ENCODE measurements at regions not wholly inside any gene's neighbourhood (a gene's known extent, or its start where the extent isn't known, plus 50 kb on each side); places are given as distances from the start of the nearest gene placed in this dataset.

DNA sequence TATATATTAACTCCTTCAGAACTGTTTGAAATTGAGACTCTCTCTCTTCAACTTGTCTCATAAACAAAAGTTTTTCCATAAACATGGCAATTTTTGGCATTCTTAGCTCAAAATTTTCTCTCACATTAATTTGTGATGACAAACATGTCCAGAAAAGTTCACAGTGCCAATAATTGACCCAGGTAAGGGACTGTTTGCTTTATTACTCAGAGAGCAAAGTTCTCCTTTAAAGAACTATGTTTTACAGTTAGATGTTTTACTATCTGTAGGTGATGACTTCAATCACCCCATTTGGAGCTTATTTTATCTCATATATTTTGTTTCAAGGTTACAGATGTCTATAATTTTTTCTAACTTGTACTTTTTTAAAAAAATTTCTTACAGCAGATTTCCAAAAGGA is 855.6 kb downstream of the SLC16A7 start:
- no peak for ATAC-seq (ENCODE audit: low FRiP score in 2 of 2)
- Histone ChIP-seq H3K4me1 (no peaks in the 10 kb centered on the region), H3K27me3 (no peaks in the 10 kb centered on the region), H3K27ac (no peak overlapping the region), H3K36me3 (no peaks in the 10 kb centered on the region), H3K4me3 (no peak overlapping the region), H3K9me3 (no peaks in the 10 kb centered on the region)
- DNase-seq: no peak
- TF ChIP-seq CTCF (IDR thresholded peaks at IDR 0.05) (no peak), POLR2AphosphoS5 (IDR thresholded peaks at IDR 0.05) (no peak), EP300 (IDR thresholded peaks at IDR 0.05) (no peak)

DNA sequence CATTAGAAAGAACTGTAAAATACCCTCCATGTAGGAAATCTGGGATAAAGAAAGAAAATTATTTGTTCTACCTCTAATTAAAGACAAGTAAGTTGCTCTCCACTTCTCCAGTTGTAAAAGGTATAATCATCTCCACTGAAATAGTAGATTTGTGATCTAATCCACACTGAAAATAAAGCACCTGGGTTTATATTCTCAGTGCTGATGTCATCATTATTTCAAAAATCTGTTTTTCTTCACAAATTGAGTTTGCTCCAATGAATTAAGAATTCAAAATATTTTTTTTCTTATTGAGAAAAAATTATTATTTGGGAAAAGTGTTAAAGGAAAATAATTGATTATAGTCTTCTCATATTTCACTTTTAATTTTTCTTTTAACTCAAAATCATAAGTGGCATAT is 869.2 kb downstream of the SLC16A7 start:
- Histone ChIP-seq H3K4me1 (no peaks in the 10 kb centered on the region), H3K36me3 (no peaks in the 10 kb centered on the region), H3K27me3 (no peaks in the 10 kb centered on the region)

GRCh38 chr12:60468546-60468945 is 872.7 kb downstream of the SLC16A7 start:
- Histone ChIP-seq H3K4me1 (no peaks in the 10 kb centered on the region), H3K36me3 (no peaks in the 10 kb centered on the region), H3K27ac (no peak overlapping the region), H3K4me3 (no peak overlapping the region), H3K9me3 (no peaks in the 10 kb centered on the region), H3K27me3 (no peaks in the 10 kb centered on the region)
- 96 to 97% methylated on average over 5 of the region's 5 CpGs for WGBS, 2 donors
- no peak for DNase-seq
- ATAC-seq (ENCODE audit: low FRiP score in 2 of 2): no peak
- TF ChIP-seq EP300 (IDR thresholded peaks at IDR 0.05) (no peak), POLR2AphosphoS5 (IDR thresholded peaks at IDR 0.05) (no peak), CTCF (IDR thresholded peaks at IDR 0.05) (no peak), POLR2A (IDR thresholded peaks at IDR 0.05) (no peak)

More for the DNA sequence above, 869.2 kb downstream of the SLC16A7 start:
- no peak for TF ChIP-seq POLR2A (IDR thresholded peaks at IDR 0.05)
- no peak for TF ChIP-seq EP300 (IDR thresholded peaks at IDR 0.05)
- TF ChIP-seq CTCF (IDR thresholded peaks at IDR 0.05): no peak
- TF ChIP-seq POLR2AphosphoS5 (IDR thresholded peaks at IDR 0.05): no peak
- no peak overlapping the region for H3K27ac ChIP-seq
- no peak for ATAC-seq (ENCODE audit: low FRiP score in 2 of 2)
- no peak for DNase-seq
- H3K9me3 ChIP-seq: no peaks in the 10 kb centered on the region
- H3K4me3 ChIP-seq: no peak overlapping the region

GRCh38 chr12:60475825-60476224 is 880.0 kb downstream of the SLC16A7 start:
- 78 to 82% methylated on average over 3 of the region's 3 CpGs for WGBS, 2 donors
- Histone ChIP-seq H3K4me1 (no peaks in the 10 kb centered on the region), H3K36me3 (no peaks in the 10 kb centered on the region), H3K27ac (no peak overlapping the region), H3K27me3 (no peaks in the 10 kb centered on the region), H3K9me3 (no peaks in the 10 kb centered on the region), H3K4me3 (no peak overlapping the region)
- TF ChIP-seq EP300 (IDR thresholded peaks at IDR 0.05): no peak
- no peak for TF ChIP-seq POLR2AphosphoS5 (IDR thresholded peaks at IDR 0.05)
- no peak for TF ChIP-seq CTCF (IDR thresholded peaks at IDR 0.05)
- no peak for TF ChIP-seq POLR2A (IDR thresholded peaks at IDR 0.05)
- ATAC-seq (ENCODE audit: low FRiP score in 2 of 2) (no peak), DNase-seq (no peak)

DNA sequence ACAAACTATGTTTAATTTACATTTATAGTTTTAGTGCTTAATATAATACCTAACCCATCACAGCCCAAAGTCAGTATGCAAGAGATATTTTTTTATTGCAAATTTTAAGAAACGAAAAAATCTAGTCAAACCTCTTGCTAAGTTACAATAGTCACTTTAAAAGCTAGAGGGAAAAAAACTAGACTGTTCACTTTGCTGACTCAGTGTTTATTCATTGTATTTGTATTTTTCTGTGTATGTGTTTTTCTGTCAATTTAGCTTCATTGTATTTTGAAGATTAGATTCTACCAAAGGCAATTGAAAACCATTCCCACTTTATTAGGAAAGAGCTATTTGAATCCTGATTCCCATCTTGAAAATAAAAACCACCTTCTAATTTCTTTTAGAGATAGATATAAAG is 891.5 kb downstream of the SLC16A7 start:
- Histone ChIP-seq H3K27me3 (no peaks in the 10 kb centered on the region), H3K36me3 (no peaks in the 10 kb centered on the region), H3K27ac (no peak overlapping the region), H3K9me3 (no peaks in the 10 kb centered on the region), H3K4me3 (no peak overlapping the region), H3K4me1 (no peaks in the 10 kb centered on the region)
- 76 to 84% methylated on average over 1 of the region's 1 CpG for WGBS, 2 donors
- TF ChIP-seq POLR2AphosphoS5 (IDR thresholded peaks at IDR 0.05) (no peak), CTCF (IDR thresholded peaks at IDR 0.05) (no peak), EP300 (IDR thresholded peaks at IDR 0.05) (no peak)
- no peak for DNase-seq
- no peak for ATAC-seq (ENCODE audit: low FRiP score in 2 of 2)
